HG02938 (cell line): ENCODE measurements at regions not wholly inside any gene's neighbourhood (a gene's known extent, or its start where the extent isn't known, plus 50 kb on each side); places are given as distances from the start of the nearest gene placed in this dataset.

Experiments used
- ATAC-seq: cut with Tn5 transposase; IDR thresholded peaks from one replicate; pipeline ENCODE4 v1.9.1; 2021; ENCODE audit warnings: mild to moderate bottlenecking, moderate library complexity; ENCODE audit not compliant: unreplicated experiment

DNA sequence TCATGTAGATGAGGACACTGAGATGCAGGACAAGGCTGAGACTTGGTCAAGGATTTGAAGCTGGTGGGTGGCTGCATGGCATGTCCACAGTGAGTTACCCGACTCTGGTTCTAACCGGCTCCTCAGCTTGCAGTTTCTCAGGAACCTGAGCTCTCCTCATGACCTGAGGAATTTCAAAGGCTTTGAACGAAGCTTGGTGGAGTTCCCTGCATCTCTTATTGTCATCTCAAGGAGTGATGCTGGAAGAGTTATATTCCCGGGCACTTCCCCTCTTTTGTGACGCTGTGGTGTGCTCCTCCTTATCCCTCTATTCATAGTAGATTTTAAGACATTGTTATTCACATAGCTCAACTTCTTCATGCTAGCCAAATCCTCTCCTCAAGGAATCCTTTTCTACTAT is 500.1 kb upstream of the HTR2A start:
- ATAC-seq: no peak

DNA sequence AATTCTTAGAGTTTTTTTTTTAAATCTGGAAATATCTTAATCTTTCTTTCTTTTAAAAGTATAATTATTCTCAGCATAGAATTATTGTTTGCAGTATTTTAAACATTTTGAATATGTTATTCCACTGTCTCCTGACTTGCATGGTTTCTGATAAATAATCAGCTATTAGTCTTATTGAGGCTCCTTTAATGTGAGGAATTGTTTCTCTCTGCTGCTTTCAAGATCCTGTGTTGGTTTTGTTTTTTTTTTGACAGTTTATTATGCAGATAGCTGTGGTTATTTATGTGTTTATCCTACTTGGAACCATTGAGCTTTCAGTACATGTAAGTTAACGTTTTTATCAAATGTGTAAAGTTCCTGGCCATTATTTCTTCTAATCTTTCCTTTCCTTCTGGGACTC is 477.9 kb upstream of the HTR2A start:
- ATAC-seq: no peak

DNA sequence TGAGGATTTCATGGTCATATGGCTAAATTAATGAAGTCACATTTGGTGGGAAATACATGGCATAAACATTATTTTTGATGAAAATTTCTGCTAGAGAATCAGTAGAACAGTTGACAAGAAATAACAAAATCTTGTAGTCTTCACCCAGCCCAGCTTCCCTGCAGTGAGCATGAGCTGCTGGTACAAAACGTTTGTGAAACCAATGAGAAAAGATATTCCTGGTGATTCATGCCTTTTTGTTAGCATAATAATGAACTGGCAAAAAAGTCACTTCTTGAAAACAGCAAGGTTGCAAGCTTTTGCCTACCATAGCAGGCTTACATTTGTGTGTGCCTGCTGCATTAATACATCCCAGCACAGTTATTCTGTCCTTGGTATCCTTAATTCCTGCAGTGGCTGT is 475.9 kb upstream of the HTR2A start:
- no peak for ATAC-seq

DNA sequence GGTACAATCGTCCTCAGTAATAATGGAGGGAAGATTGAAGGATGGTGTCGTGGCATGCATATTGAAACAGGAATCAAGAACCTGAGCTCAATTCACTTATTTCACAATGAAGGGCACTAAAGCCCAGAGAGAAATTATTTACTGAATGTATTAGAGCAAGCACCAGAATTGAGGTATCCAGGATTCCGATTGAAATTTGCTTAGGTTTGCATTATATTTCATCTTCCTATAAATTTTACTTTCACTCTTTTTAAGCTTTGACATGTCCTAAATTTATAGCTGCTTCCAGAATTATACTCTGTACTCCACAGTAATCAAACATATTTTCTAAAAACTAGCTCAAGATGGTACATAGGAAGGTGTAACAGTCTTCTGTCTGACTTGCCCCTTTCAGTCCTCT is 454.9 kb upstream of the HTR2A start:
- ATAC-seq: no peak

DNA sequence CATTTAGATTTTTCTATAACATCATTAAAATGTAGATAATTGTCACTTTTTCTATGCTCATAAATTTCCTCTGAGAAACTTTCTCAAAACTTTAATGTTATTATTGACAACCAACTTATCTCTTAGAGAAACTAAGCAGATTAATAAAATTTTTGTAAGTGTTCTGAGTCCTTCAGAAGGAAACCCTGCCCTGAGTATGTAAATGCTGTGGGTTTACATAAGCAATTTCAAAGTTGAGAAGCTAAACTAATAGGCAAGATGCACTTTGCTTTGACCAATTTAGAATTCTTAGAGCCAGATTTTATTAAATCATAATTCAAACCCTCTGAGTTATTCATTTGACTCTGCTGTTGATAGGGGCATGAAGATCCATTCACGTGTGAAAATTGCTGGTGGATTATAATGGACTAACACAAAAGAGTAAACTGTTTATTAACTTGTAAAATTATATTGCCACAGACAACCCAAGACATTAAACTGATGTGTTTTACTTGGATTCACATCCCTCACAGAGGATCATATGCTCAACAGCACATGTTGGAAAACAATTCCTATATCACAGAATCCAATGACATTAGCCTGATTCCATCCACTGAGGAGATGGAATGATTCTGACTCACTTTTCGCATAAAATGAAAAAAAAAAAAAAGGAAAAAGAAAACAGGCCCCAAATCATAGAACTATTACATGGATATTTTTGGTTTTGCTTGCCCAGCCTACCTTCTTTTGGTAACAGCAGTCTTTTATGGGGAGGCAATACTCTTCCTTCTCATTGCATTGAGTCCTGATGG is 453.7 kb upstream of the HTR2A start:
- ATAC-seq: no peak

DNA sequence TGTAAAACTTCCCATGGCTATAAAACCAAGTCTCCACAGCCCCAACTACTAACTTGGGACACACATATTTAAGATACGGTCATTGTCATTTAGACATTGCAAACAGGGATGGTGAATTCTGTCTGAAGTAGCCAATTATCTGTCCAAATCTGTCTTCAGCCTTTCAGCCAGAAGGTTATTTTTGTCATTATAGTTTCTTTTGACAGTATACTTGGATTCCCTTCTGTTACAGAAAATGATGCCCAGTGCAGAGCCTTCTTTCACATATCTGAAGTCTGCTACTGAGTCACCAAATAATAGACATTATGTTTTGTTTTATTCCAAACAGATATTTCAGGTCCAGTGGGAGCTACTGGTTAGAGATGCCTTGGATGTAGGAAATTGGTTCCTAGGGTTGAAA is 452.4 kb upstream of the HTR2A start:
- no peak for ATAC-seq

DNA sequence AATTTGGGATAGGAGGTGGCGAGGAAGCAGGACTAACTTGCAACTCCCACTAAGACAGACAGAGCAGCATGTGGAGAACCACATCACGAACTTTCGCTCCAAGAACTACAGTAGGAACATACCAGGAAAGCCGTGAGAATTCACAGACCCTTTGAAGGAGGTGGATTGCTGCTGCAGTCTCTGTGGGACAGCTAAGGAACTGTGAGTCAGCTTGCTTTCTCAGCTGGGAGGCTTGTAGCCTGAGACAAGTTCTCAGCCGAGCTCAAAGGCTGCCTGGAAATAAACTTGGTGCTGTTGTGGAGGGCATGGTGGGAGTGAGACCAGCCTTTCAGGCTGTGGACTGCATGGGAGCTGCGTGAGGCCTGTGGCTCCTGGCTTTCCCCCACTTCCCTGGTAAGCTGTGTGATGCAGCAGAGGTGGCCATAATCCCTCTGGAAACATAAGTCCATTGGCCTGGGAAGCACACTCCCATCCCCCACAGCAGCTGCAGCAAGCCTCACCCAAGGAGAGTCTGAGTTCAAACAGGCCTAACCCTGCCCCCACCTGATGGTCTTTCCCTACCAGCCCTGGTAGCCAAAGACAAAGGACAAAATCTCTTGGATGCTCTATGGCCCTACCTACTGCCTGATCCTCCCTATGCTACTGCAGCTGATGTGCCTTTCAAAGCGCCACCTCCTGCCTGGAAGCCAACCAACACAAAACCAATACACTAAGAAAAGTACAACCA is 441.1 kb upstream of the HTR2A start:
- ATAC-seq: no peak

DNA sequence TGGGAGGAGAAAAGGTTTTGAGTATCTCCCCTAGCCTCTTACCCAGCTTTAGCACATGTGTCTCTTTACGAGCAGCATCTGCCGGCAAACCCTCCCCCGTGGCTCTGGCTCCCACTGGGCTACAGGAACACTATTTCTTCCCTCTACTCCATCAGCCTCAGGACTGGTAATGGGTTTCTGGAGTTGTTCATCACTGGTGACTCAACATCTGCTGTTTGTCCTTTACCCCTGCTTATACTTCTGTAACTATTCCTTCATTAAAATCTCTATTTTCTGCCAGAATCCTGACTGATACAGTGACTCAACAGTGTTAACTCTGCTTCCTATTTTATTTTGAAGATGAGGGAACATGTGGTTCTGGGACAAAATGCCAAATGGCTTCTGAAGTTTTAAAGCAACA is 437.3 kb upstream of the HTR2A start:
- no peak for ATAC-seq

DNA sequence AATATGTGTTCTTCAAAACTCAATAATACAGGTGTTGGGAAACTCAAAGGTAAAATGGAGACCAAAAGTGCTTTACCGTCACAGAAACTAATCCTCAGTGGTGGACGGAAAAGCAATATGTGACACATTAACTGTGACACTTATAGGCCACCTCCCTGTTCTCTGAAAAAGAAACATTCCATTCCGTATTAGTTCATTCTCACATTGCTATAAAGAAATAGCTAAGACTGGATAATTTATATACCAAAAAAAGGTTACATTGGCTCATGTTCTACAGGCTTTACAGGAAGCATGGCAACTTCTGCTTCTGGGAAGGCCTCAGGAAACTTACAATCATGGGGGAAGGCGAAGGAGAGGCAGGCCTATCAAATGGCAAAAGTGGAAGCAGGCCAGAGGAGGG is 435.3 kb upstream of the HTR2A start:
- no peak for ATAC-seq

DNA sequence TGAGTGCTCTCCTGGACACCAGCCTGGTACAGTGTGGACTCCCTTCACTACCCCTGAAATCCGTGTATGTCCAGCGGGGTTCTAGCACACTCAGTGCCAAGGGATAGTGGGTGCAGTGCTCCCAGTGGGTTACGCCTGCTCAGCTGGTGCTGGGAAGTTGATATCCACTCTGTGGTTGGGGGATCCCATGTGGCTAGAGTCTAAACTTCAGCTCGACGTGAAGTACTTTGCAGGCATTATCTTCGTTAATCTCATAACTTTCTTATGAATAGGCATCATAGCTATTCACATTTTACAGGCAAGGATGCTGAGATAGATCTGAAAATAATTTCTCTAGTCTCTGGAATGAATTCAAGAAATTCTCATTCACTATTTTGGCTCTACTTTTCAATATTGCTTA is 433.2 kb upstream of the HTR2A start:
- ATAC-seq: no peak

DNA sequence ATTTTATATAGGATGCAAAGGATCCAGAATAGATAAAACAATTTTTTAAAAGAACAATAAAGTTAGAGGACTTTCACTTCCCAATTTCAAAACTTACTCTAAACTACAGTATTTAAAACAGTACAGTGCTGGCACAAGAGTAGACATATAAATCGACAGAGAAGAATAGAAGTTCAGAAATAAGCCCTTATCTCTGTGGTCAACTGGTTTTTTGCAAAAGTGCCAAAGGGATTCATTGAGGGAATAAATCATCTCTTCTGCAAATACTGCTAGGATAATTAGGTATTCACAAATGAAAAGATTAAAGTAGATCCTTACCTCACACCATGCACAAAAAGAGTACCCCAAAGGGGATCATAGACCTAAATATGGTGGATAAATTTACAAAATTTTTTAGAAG is 431.0 kb upstream of the HTR2A start:
- ATAC-seq: no peak

DNA sequence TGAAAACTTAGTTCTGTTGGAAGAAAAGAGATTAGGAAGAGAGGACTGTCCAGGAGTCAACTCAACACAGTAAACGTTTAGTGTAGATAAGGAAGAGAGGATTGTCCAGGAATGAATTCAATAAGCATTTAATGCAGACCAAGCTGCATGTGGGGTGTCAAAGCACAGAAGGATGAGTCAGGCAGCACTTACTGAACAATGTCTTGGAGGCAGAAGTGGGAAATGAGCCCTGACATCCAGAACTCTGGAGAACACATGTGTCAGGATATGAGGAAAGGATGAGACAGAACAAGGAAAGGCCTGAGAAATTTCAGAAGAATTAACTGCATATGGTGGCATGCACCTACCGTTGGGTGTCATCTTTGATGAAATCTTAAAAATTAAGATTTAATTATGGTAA is 429.2 kb upstream of the HTR2A start:
- no peak for ATAC-seq

DNA sequence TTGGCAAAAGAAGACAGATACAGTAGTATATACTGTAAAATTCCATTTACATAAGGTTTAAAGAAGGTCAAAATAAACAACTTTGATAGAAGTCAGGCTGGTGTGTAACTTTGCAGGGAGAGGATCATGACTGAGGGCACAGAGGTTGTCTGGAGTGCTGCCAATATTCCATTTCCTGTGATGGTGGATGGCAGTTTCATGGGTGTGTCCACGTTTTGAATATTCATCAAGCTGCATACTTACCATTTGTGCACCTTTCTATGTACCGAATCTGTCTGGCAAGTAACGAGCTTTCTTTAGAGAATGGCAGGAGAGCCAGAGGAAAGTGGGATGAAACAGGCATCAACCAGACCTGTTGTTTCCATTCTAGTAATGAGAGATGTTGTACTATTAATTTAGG is 420.5 kb upstream of the HTR2A start:
- no peak for ATAC-seq

DNA sequence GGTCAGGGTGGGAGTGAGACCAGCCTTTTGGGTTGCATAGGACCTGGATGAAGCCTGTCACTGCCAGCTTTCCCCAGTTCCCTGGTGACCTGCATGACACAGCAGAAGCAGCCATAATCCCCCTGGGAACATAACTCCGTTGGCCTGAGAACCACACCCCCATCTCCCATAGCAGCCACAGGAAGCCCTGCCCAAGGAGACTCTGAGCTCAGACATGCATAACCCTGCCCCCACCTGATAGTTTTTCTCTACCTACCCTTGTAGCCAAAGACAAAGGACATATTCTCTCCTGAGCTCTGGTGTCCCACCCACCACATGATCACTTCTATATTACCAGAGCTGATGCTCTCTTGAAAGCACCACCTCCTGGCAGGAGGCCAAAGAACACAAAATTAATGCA is 413.5 kb upstream of the HTR2A start:
- no peak for ATAC-seq

DNA sequence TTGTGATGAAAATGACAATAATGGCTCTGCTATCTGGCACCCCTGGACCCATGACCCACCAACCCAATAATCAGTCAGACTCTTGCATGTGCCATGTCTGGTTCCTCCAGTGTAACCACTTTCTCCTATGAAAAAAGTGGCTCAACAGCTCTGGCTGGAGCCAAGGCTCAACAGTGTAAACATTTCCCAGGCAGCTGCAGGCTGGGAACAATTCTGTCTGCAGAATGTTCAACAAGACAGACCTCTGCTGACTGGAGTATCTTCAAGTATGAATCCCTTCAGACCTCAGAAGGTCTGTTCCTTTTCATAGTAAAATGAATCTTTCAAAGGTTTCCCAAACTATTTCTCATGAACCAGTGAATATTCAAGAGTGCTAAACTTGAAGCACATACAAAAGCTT is 410.1 kb upstream of the HTR2A start:
- no peak for ATAC-seq

DNA sequence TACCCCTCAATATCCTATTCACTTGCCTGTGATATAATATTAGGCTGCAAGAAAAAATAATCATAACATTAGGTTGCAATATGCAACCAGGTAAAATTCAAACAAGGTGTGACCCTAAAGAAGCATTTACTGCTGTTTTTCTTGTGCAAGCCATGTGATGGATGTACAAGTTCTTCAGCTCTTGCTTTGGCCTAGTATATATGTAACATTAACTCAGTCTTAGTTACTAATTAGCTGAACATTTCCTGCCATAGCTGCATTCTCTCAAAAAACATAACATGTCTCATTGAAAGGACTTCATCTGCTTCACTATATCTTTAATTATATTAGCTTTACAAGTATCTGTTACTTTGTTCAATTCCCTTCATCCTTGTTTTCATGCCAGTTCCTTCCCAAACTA is 406.8 kb upstream of the HTR2A start:
- no peak for ATAC-seq

DNA sequence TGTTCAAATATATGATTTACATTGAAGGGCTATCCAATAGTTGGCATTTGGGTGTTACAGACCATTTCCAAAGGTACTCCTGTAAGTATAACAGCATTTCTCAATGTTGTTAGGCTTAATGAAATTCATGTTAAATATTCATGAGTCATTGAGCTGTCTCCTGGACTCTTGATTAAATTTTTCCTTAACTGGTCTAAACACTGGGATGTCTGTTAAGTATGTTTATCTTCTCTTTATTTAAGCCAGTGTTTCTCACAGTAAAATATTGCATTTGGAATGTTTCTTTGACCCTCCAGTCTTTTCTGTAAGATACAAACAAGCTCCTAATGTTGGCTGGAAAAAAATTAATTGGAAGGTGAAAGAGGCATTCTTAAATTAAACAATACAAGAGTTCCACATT is 402.5 kb upstream of the HTR2A start:
- no peak for ATAC-seq

DNA sequence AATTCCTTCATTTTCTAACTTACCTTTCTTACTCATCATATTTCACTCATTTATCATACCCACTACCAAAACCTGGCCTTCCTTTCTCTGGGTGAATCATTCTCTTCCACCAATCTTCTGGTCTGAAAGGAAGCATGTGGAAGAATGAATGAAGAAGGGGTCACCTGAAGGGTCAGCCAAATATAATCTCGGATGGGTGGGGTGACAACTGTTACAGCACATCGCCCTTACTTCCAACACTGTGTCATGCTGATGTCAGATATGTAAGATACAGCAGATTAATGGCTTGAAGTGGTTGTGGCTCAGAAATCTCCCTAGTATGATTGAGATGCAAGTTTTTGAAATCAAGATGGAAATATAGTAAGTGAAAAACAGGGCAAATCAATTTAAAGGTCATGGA is 401.7 kb upstream of the HTR2A start:
- ATAC-seq: no peak

DNA sequence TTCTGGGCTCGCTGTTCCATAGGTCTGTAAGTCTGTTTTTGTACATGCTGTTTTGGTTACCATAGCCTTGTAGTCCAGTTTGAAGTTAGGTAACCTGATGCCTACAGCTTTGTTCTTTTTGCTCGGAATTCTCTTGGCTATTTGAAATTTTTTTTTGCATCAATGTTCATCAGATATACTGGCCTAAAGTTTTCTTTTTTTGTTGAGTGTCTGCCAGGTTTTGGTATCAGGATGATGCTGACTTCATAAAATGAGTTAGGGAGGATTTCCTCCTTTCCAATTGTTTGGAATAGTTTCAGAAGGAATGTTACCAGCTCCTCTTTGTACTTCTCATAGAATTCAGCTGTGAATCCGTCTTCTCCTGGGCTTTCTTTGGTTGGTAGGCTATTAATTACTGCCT is 397.8 kb upstream of the HTR2A start:
- ATAC-seq: no peak

DNA sequence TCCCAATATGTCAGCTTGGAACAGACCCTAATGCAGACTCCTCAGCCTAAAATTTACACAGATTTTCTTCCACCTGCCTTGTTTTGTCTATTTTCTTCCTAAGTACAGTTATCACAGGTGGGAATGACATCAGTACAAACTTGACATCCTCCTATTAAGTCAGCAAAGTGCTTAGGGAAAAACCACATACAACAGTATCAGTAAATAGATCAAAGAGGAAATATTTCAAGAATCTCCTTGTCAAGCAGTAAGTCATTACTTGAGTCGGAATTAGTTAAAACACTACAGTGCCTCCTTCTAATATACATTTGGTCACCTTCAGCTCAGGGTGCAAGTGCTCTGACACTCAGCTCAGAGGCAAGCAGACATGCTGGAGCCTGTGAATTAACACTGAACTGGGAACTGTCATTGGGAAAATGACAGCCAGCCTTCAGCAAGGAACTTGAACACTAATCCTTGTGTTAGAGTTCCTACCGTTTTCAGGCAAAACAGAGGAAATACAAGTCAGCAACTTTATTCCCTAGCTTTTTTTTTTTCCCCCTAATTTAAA is 394.3 kb upstream of the HTR2A start:
- no peak for ATAC-seq

DNA sequence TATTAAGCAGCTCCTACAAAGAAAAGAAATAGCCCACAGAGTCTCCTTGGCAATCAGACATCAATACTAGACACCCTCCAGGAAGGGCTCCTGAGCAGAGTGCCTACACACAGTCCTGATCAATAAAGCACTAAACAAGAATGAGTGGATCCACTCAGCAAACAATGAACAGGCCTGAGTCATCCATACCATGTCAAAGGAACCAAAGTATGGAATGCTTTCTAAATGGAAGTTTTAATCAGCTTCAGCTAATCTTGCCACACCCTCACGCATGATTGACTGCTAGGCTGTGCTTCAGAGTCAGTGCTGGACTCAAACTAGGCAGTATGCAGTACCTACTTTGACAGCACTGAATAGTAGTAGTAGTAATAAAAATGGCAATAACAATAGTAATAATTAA is 392.7 kb upstream of the HTR2A start:
- ATAC-seq: no peak

DNA sequence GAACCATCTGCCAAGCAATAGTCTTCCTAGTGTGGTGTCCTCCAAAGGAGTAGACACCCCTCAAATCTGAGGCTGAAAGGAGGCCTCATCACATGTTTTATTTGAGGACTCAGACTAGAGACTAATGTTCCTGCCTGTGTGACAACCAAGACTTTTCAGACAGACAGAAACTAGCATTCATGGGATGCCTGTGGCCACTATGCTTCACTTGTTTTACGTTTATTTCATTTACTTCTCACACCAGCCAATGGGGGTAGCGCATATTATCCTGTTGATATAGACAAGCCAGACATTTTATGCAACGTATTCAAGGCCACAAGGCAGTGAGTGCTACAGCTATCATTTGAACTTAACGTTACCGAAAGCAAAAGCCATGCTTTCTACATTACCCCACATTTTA is 391.7 kb upstream of the HTR2A start:
- ATAC-seq: no peak
